Adrenal gland (tissue), 9 donors: ENCODE measurements at regions not wholly inside any gene's neighbourhood (a gene's known extent, or its start where the extent isn't known, plus 50 kb on each side); places are given as distances from the start of the nearest gene placed in this dataset.
A peak's percentile ranks its signal among the peaks of the same experiment; 100 is the strongest.

Source experiments
- DNase-seq, 7 donors: peaks; one replicate each; pipeline ENCODE4 v3.0.0-alpha.2; 2019 to 2020
- H3K27ac ChIP-seq, 5 donors: fragments of 200-600 bp; sonication (generic) in 4 of 5; 1 replicate in 3 of 5; 2 replicates in 2 of 5; pipeline versions ENCODE4 v1.5.1 to v1.8.0; 2016 to 2020; ENCODE audit warnings: mild to moderate bottlenecking in 1 of 5
- H3K27me3 ChIP-seq: fragments of 200-600 bp; 2 replicates; pipeline ENCODE4 v1.8.0; 2021
- H3K36me3 ChIP-seq, 2 donors: fragments of 200-600 bp; replicated peaks in 1 of 2; 1 replicate in 1 of 2; 2 replicates in 1 of 2; pipeline versions ENCODE4 v1.5.1 to v1.8.0; 2018 to 2022
- H3K4me1 ChIP-seq, 2 donors: fragments of 200-600 bp; replicated peaks in 1 of 2; 1 replicate in 1 of 2; 2 replicates in 1 of 2; pipeline versions ENCODE4 v1.5.1 to v1.8.0; 2018 to 2021
- H3K4me3 ChIP-seq, 4 donors: fragments of 200-600 bp; sonication (generic) in 3 of 4; one replicate each; pipeline ENCODE4 v1.5.1; 2016 to 2018
- H3K9me3 ChIP-seq, 3 donors: fragments of 200-600 bp; sonication (generic) in 1 of 3; replicated peaks in 1 of 3; 1 replicate in 2 of 3; 2 replicates in 1 of 3; pipeline versions ENCODE4 v1.5.1 to v1.8.0; 2016 to 2021
- POLR2A ChIP-seq, 2 donors: fragments of 450-650 bp; IDR thresholded peaks; one replicate each; pipeline ENCODE4 v1.6.1; 2017; ENCODE audit warnings: antibody characterized with exemption in 2 of 2, mild to moderate bottlenecking in 2 of 2, moderate library complexity in 1 of 2
- WGBS, 4 donors: extraction: QIAGEN DNeasy Blood & Tissue Kit in 2 of 4; methylation state at CpG; one replicate each; pipeline versions ENCODE4 v1.1.5 to v1.1.7; 2013 to 2017; 5-methylcytosine and 5-hydroxymethylcytosine counted together
- intact Hi-C, 2 donors: fragments of 100-400 bp; cut with DNase I; formaldehyde crosslinking; loops; one replicate each; pipeline versions ENCODE4 v1.14.1 to v1.15.0; 2022 to 2023
- TF ChIP-seq, protein P1 (sequence below), 6 experiments: fragments of 450-650 bp in 4 of 6; fragments of 200-600 bp in 2 of 6; sonication (generic) in 1 of 6; IDR thresholded peaks; 1 replicate in 5 of 6; 2 replicates in 1 of 6; pipeline versions ENCODE4 v1.5.1 to v1.8.0; 2016 to 2021; ENCODE audit warnings: antibody characterized with exemption in 6 of 6, mild to moderate bottlenecking in 2 of 6, moderate library complexity in 1 of 6
- donor health status: healthy with polysubstance abuse.
- donor health status: Bipolar disorder and iron deficiency.
- donor health status: DM: yes; HTN: yes; CAD: no.
- donor health status: DM: no; HTN: no; CAD: no.
- donor health status: DM: no; HTN: no; CAD: no.

DNA sequence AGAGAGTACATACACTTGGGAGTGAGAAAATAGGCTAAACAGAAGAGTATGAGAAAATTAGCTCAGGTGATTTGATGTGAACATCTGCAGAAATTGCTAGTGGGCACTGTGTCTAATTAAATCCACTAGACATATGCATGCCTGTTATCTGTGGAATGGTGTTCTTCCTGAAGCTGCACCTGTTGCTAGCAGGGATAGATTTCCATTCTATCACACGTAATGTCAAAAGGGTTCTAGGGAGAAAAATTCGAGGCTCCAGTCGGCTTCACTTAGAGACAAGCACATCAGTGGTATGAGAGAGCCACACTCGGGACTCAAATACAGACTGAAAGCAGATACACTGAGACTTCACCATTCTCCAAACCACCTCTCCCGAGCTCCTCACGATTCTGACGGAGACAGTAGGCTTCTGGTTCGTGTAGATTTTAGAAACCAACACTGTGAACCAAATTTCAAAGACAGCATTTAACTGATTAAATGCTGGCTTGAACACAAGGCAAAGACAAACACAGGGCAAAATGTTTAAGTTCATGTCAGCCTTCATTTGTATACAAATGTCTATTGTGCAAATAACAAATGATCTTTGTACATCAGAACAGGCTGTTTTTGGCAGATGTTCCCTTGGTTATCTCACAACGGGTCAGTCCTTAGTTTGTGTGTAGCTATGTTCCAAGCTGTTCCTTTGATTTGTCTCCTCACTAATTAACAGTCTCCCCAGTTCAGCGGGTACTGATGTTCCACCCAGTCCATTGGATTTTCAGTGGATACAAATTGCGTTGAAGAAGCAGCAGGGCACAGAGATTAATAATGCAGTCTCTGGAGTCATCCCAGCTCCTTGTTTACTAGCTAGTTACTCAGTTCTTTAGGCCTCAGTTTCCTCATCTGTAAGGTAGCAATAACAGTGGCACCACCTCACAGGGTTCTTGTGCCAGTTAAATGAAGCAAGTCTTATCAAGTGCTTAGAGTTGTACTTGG is 131.0 kb upstream of the IFNGR1 start:
- no peak for TF ChIP-seq POLR2A (IDR thresholded peaks at IDR 0.05)
- TF ChIP-seq, protein P1, sequence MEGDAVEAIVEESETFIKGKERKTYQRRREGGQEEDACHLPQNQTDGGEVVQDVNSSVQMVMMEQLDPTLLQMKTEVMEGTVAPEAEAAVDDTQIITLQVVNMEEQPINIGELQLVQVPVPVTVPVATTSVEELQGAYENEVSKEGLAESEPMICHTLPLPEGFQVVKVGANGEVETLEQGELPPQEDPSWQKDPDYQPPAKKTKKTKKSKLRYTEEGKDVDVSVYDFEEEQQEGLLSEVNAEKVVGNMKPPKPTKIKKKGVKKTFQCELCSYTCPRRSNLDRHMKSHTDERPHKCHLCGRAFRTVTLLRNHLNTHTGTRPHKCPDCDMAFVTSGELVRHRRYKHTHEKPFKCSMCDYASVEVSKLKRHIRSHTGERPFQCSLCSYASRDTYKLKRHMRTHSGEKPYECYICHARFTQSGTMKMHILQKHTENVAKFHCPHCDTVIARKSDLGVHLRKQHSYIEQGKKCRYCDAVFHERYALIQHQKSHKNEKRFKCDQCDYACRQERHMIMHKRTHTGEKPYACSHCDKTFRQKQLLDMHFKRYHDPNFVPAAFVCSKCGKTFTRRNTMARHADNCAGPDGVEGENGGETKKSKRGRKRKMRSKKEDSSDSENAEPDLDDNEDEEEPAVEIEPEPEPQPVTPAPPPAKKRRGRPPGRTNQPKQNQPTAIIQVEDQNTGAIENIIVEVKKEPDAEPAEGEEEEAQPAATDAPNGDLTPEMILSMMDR (IDR thresholded peaks at IDR 0.05): no peak
- no peak for DNase-seq
- Histone ChIP-seq H3K9me3 (no peaks in the 10 kb centered on the region), H3K27me3 (peaks cover 7% of the 10 kb centered on the region), H3K4me1 (no peaks in the 10 kb centered on the region), H3K27ac (no peak overlapping the region), H3K36me3 (no peaks in the 10 kb centered on the region), H3K4me3 (no peak overlapping the region)
- 55 to 68% (median 65%) methylated on average over 11 of the region's 11 CpGs for WGBS, 4 donors
- intact Hi-C loops: no loop called here

DNA sequence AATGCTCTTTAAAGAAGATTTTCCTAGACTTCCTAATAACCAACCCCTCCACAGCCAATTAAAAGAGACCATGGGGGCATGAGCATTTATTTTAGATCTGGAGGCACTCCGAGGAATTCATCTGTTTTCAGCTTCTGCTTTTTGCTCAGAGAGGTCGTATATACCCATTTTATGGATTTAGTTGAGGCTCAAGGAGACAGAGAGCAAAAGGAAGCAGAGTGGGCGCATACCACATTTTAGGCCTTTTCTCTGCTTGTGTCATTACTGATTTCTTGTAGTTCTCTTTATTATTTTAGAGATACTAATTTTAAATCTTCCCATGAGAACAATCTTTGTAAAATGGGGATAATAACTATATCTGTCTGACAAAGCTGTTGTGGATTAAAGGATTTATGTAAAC is 129.6 kb upstream of the IFNGR1 start:
- no peak for DNase-seq
- no peaks in the 10 kb centered on the region for H3K36me3 ChIP-seq
- intact Hi-C loops: no loop called here
- no peaks in the 10 kb centered on the region for H3K9me3 ChIP-seq
- peaks cover 7% of the 10 kb centered on the region for H3K27me3 ChIP-seq
- no peak overlapping the region for H3K27ac ChIP-seq
- 75 to 88% (median 80%) methylated on average over 3 of the region's 3 CpGs for WGBS, 4 donors
- no peak overlapping the region for H3K4me3 ChIP-seq
- TF ChIP-seq POLR2A (IDR thresholded peaks at IDR 0.05): no peak
- TF ChIP-seq, protein P1 (IDR thresholded peaks at IDR 0.05): no peak
- H3K4me1 ChIP-seq: no peaks in the 10 kb centered on the region

DNA sequence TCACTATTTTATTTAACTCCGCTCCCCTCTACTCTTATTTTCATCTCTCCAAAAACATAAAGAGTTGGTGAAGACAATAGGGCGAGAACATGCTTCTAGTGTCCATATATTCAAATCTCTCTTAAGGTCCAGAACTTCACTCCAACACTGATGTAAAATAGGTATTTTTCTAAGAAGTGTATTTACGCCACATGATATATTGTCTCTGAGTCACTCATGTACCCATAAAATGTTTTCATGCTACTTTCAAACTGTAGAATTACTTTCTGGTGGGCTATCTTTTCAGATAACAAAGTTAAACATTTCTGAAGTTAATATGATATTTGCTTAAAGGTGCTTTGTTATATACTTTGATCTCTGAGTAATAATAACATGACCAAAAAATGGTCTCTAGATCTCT is 124.1 kb upstream of the IFNGR1 start:
- Histone ChIP-seq H3K36me3 (no peaks in the 10 kb centered on the region), H3K4me3 (no peak overlapping the region), H3K9me3 (no peaks in the 10 kb centered on the region), H3K27ac (no peak overlapping the region), H3K4me1 (peaks cover 3 to 19% of the 10 kb centered on the region in 2 donors), H3K27me3 (no peaks in the 10 kb centered on the region)
- no peak for DNase-seq
- intact Hi-C loops: no loop called here
- TF ChIP-seq POLR2A (IDR thresholded peaks at IDR 0.05): no peak
- TF ChIP-seq, protein P1 (IDR thresholded peaks at IDR 0.05): no peak
- WGBS, 4 donors: 86 to 91% (median 87%) methylated on average over 3 of the region's 3 CpGs

DNA sequence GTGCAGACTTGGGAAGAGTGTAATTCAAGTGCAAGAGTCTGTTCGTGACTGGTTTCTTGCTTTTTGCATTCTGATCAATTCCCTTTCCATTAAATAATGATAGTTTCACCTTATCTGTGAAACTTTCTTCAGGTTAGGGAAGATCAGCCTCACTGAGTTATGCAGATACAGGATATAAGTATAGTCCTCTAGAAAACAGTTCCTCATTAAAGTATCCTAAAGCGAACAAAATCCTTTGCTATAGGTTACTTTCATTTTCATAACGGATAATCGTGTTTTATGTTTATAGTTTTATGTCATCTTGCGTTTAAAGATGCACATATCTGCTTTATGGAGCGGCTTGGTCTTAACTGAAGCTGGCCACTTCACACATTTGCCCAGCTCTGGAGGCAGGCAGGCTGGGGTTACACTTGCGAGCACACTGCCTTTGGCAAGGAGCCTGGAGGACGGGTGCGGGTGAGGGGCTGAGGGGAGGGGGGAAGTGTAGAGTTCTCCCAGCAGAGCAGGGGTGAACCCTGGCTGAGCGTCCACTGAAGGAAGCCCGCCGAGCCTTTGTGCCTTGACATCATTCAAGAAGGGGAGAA is 123.5 kb upstream of the IFNGR1 start:
- no peak overlapping the region for H3K27ac ChIP-seq
- H3K4me1 ChIP-seq: peaks cover 3 to 19% of the 10 kb centered on the region in 2 donors
- peak overlapping the region in 1 of 4 donors; percentile 29 for H3K4me3 ChIP-seq
- TF ChIP-seq, protein P1 (IDR thresholded peaks at IDR 0.05): no peak
- TF ChIP-seq POLR2A (IDR thresholded peaks at IDR 0.05): no peak
- no peaks in the 10 kb centered on the region for H3K27me3 ChIP-seq
- no peaks in the 10 kb centered on the region for H3K9me3 ChIP-seq
- DNase-seq: peak in 1 of 7 donors; percentile 2
- WGBS, 4 donors: 38 to 44% (median 40%) methylated on average over 12 of the region's 12 CpGs
- no peaks in the 10 kb centered on the region for H3K36me3 ChIP-seq
- intact Hi-C loops: no loop called here
